OCI-LY3 (cell line): ENCODE measurements at regions not wholly inside any gene's neighbourhood (a gene's known extent, or its start where the extent isn't known, plus 50 kb on each side); places are given as distances from the start of the nearest gene placed in this dataset.

Source experiments
- EZH2phosphoT487 ChIP-seq: fragments of 200-600 bp; shearing (Covaris generic); IDR thresholded peaks from 2 replicates; pipeline ENCODE4 v1.6.1; 2018; ENCODE audit warnings: antibody characterized with exemption, mixed run types, low read depth
- TF ChIP-seq, protein P1 (sequence below): fragments of 200-600, 300-600 bp; sonication (generic); IDR thresholded peaks from 2 replicates; pipeline ENCODE4 v1.5.1; 2014; ENCODE audit warnings: antibody characterized with exemption, low read length, low read depth

DNA sequence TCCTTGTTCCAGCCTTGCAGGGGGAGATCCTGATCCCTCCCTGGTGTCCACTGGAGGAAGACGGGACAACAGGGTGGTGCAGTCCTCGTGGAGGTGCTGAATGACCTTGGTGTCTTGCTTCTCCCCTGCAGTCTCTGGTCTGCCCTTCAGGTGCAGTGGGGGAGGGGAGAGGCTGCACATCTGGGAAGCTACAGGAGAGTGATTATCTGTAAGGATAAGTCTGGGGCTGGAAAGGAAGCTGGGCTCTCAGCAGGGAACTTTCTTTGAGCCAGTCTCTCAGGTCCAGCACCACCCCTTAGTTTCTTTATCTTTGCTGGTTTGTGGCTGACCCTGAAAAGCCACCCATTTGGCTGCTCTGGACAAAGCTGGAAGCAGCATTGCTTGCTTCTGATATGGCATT is 275.6 kb downstream of the CCSER2 start:
- TF ChIP-seq, protein P1, sequence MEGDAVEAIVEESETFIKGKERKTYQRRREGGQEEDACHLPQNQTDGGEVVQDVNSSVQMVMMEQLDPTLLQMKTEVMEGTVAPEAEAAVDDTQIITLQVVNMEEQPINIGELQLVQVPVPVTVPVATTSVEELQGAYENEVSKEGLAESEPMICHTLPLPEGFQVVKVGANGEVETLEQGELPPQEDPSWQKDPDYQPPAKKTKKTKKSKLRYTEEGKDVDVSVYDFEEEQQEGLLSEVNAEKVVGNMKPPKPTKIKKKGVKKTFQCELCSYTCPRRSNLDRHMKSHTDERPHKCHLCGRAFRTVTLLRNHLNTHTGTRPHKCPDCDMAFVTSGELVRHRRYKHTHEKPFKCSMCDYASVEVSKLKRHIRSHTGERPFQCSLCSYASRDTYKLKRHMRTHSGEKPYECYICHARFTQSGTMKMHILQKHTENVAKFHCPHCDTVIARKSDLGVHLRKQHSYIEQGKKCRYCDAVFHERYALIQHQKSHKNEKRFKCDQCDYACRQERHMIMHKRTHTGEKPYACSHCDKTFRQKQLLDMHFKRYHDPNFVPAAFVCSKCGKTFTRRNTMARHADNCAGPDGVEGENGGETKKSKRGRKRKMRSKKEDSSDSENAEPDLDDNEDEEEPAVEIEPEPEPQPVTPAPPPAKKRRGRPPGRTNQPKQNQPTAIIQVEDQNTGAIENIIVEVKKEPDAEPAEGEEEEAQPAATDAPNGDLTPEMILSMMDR: no peak
- no peak for TF ChIP-seq EZH2phosphoT487
